IPS-15b (cell line): ENCODE measurements at regions not wholly inside any gene's neighbourhood (a gene's known extent, or its start where the extent isn't known, plus 50 kb on each side); places are given as distances from the start of the nearest gene placed in this dataset.

Experiments used
- H3K27me3 ChIP-seq: one replicate; pipeline ENCODE4 v1.6.1; 2013; ENCODE audit warnings: low read length; ENCODE audit not compliant: control insufficient read depth, insufficient read depth
- H3K36me3 ChIP-seq: one replicate; pipeline ENCODE4 v1.6.1; 2013; ENCODE audit warnings: low read length; ENCODE audit not compliant: control insufficient read depth, insufficient read depth
- H3K4me1 ChIP-seq: one replicate; pipeline ENCODE4 v1.6.1; 2013; ENCODE audit warnings: mild to moderate bottlenecking, low read length; ENCODE audit not compliant: control insufficient read depth, insufficient read depth
- H3K4me3 ChIP-seq: one replicate; pipeline ENCODE4 v1.5.1; 2013; ENCODE audit warnings: low read depth, low read length
- H3K9ac ChIP-seq: one replicate; pipeline ENCODE4 v1.6.1; 2013; ENCODE audit warnings: low read depth, mild to moderate bottlenecking, low read length
- H3K9me3 ChIP-seq: one replicate; pipeline ENCODE4 v1.6.1; 2013; ENCODE audit warnings: mild to moderate bottlenecking, low read length; ENCODE audit not compliant: control insufficient read depth, insufficient read depth

GRCh38 chr6:6996124-6996523 lies 111.6 kb upstream of the RREB1 start:
- H3K9ac ChIP-seq: no peak overlapping the region
- no peak overlapping the region for H3K4me3 ChIP-seq
- no peaks in the 10 kb centered on the region for H3K27me3 ChIP-seq

DNA sequence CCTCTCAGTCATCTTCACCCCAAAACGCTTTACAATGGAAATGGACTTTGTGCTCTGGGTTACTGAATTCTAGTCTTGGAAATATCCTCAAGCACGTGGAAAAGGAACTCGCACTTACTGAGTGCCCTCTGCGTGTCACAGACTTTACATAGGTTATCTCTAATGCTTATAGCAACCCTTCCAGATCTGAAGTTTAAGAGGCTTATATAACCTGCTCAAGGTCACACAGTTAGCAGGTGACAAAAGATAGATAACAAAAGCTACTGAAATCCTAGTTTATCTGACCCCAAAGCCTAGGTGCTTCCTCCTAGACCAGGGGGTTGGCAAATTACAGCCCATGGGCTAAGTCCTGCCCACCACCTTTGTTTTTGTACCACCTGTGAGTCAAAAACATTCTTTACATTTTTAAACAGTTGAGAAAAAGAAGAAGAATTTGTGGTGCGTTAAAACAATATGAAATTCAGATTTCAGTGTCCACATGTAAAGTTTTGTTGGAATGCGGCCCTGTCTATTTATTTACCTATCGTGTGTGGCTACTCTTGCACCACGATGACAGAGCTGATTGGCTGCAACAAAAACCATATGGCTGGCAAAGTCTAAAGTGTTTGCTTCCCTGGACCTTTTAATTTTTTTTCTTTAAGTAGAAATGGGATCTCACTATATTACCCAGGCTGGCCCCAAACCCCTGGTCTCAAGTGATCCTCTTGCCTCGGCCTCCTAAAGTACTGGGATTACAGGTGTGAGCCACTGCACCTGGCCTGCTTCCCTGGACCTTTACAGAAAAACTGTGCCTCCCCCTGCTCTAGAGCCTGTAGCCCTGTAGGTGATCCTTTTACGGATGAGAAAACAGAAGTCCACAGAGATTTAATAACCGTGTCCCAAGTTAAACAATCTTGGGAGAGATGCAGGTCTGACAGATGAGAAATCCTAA lies 110.2 kb upstream of the RREB1 start:
- Histone ChIP-seq H3K27me3 (no peaks in the 10 kb centered on the region), H3K4me1 (no peaks in the 10 kb centered on the region), H3K36me3 (no peaks in the 10 kb centered on the region), H3K4me3 (no peak overlapping the region), H3K9ac (no peak overlapping the region), H3K9me3 (no peaks in the 10 kb centered on the region)

More at GRCh38 chr6:6996124-6996523, 111.6 kb upstream of the RREB1 start:
- no peaks in the 10 kb centered on the region for H3K4me1 ChIP-seq
- no peaks in the 10 kb centered on the region for H3K36me3 ChIP-seq
- H3K9me3 ChIP-seq: no peaks in the 10 kb centered on the region

DNA sequence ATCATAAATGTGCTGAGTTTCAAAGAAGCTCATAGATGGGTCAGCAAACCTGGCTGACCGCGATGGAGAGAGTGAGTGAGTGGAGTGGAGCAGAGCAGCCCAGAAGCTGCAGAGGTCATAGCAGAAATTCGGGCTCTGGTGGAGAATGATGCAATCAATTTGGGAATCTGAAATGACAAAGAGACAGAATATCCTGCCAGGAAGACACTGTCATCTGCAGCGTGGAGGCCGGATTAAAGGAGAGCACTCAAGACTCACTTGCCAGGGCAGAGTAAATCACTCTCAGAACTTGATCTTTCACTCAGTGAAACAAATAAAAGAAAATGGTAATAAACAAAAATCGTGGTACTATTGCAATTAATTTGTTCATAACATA lies 109.6 kb upstream of the RREB1 start:
- Histone ChIP-seq H3K4me1 (no peaks in the 10 kb centered on the region), H3K4me3 (no peak overlapping the region), H3K9ac (no peak overlapping the region), H3K36me3 (no peaks in the 10 kb centered on the region), H3K27me3 (no peaks in the 10 kb centered on the region), H3K9me3 (no peaks in the 10 kb centered on the region)

DNA sequence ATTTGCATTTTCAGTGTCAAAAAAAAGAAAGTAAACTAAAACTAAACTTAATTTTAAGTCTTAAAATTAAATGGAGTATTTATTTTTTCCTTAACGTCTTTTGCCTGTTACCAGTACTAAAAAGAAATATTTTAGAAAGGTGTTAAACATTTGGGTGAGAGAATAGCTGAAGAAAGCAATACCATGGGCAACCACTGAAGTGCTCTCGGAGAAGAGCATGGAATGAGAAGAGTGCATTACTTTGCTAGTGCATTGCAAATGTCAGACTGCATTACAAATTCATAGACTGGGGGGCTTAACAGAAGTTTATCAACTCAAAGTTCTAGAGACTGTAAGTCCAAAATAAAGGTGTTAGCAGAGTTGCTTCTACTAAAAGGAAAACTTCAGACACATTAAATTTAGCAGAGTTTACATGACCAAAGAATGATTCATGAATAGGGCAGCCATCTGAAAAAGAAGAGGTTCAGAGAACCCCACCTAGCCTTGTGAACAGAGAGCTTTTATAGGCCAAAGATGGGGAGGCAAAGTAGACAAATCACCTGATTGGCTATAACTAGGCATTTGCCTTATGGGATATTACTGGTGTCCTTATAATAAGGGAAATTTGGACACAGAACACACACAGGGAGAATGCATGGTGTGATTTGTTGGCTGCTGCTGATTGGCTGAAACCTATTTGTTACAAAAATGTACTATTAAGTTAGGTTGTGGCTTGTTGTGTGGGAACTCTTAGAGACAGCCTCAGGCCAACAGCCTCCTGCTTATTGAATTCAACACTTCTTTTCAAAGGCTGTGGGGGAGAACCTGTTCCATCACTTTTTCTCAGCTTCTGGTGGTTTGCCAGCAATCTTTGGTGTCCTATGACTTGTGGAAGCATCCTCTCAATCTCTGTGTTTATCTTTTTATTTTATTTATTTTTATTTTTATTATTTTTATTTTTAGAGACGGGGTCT lies 106.7 kb upstream of the RREB1 start:
- Histone ChIP-seq H3K4me3 (no peak overlapping the region), H3K36me3 (no peaks in the 10 kb centered on the region), H3K4me1 (no peaks in the 10 kb centered on the region), H3K9ac (no peak overlapping the region), H3K27me3 (no peaks in the 10 kb centered on the region), H3K9me3 (no peaks in the 10 kb centered on the region)

GRCh38 chr6:7003041-7003440 lies 104.7 kb upstream of the RREB1 start:
- H3K4me3 ChIP-seq: no peak overlapping the region
- H3K36me3 ChIP-seq: no peaks in the 10 kb centered on the region
- H3K9me3 ChIP-seq: no peaks in the 10 kb centered on the region
- H3K9ac ChIP-seq: no peak overlapping the region
- no peaks in the 10 kb centered on the region for H3K27me3 ChIP-seq
- H3K4me1 ChIP-seq: no peaks in the 10 kb centered on the region

- Histone ChIP-seq H3K36me3 (no peaks in the 10 kb centered on the region), H3K9me3 (no peaks in the 10 kb centered on the region), H3K4me3 (no peak overlapping the region), H3K4me1 (peaks cover 4% of the 10 kb centered on the region), H3K9ac (no peak overlapping the region), H3K27me3 (no peaks in the 10 kb centered on the region)
Measured at GRCh38 chr6:7004581-7005297, 103.0 kb upstream of the RREB1 start.

GRCh38 chr6:7006515-7007191 lies 101.1 kb upstream of the RREB1 start:
- Histone ChIP-seq H3K4me3 (no peak overlapping the region), H3K4me1 (peaks cover 4% of the 10 kb centered on the region), H3K36me3 (no peaks in the 10 kb centered on the region), H3K9ac (no peak overlapping the region), H3K27me3 (no peaks in the 10 kb centered on the region), H3K9me3 (no peaks in the 10 kb centered on the region)

DNA sequence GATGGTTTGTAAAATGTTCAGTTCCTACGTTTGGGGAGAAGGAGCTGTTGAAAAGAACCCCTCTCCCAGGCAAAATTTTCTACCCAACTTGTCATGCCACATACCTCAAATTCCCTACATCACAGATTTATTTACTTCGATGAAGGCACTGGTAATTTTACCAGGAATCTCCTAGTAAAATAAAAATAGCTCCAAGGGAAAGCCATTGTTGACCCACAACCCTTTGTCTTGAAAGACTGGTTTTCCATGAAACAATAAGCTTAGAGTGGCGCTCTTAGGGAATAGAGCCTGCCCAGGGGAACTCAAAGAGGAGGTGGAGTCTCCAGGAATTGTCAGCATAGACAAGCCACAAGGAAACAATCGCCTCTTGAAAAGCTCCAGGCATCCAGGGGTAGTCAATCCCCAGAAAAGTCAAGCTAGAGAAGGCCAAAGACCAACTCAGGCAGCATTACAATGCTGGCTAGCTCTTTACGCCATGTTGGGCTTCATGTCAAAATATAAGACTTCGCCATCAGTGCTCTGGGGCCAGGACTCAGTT lies 99.2 kb upstream of the RREB1 start:
- no peak overlapping the region for H3K9ac ChIP-seq
- no peaks in the 10 kb centered on the region for H3K27me3 ChIP-seq
- no peaks in the 10 kb centered on the region for H3K36me3 ChIP-seq
- no peak overlapping the region for H3K4me3 ChIP-seq
- peaks cover 4% of the 10 kb centered on the region for H3K4me1 ChIP-seq
- H3K9me3 ChIP-seq: no peaks in the 10 kb centered on the region

DNA sequence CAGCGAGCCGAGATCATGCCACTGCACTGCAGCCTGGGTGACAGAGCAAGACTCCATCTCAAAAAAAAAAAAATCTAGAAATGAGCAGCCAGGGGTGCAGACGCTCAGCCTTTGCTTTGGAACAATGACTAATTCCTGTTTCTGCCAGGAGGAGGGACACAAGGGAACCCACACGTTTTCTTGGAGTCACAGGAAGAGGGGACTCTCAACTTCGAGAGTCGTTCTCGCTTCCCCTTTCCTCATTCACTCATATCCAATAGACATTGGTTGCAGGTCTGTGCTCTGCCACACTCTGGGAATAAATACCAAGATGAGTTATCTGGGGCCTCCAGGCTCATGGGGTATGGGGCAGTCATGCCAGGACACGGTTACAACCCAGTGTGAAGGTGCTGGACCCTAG lies 91.5 kb upstream of the RREB1 start:
- Histone ChIP-seq H3K4me3 (no peak overlapping the region), H3K27me3 (no peaks in the 10 kb centered on the region), H3K36me3 (no peaks in the 10 kb centered on the region), H3K4me1 (no peaks in the 10 kb centered on the region), H3K9ac (no peak overlapping the region), H3K9me3 (no peaks in the 10 kb centered on the region)

DNA sequence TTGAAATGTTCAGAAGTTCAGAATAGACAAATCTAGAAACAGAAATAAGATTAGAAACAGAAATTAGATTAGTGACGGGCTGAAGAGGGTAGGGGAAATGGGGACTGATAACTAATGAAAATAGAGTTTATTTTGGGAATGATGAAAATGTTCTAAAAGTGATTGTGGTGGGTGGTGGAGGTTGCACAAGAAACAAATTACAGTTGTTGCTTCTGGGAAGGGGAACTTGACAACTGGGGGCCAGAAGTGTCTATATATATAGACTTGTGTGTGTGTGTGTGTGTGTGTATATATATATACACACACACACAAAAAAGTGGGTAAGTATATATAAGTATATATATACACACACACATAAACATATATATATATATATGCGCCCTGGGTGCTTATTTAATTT lies 86.5 kb upstream of the RREB1 start:
- no peak overlapping the region for H3K4me3 ChIP-seq
- no peaks in the 10 kb centered on the region for H3K4me1 ChIP-seq
- no peaks in the 10 kb centered on the region for H3K27me3 ChIP-seq
- no peaks in the 10 kb centered on the region for H3K9me3 ChIP-seq
- H3K36me3 ChIP-seq: no peaks in the 10 kb centered on the region
- H3K9ac ChIP-seq: no peak overlapping the region

DNA sequence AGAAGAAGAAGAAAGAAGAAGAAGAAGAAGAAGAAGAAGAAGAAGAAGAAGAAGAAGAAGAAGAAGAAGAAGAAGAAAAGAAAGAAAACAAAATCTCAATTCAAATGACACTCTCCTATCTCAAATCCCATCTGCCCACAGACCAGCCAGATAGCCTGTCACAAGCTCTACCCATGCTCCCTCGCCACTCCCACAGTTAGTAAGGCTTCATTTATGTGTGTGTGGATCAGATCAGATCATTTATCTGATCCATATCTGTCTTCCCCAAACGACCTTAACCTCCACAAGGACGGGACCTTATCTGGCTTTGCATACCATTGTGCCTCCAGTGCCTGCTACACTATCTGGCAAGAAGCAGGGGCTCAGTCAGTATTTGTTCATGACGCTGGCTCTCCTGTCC lies 81.9 kb upstream of the RREB1 start:
- H3K27me3 ChIP-seq: no peaks in the 10 kb centered on the region
- no peak overlapping the region for H3K4me3 ChIP-seq
- no peaks in the 10 kb centered on the region for H3K36me3 ChIP-seq
- H3K4me1 ChIP-seq: no peaks in the 10 kb centered on the region
- H3K9me3 ChIP-seq: no peaks in the 10 kb centered on the region
- H3K9ac ChIP-seq: no peak overlapping the region
